HG03442 (cell line): ENCODE measurements at regions not wholly inside any gene's neighbourhood (a gene's known extent, or its start where the extent isn't known, plus 50 kb on each side); places are given as distances from the start of the nearest gene placed in this dataset.

Experiments
- ATAC-seq: cut with Tn5 transposase; IDR thresholded peaks from one replicate; pipeline ENCODE4 v1.9.1; 2021; ENCODE audit warnings: mild to moderate bottlenecking, moderate library complexity; ENCODE audit not compliant: unreplicated experiment

GRCh38 chr16:16778332-16778731 is 399.4 kb downstream of the NPIPA7 start:
- no peak for ATAC-seq

GRCh38 chr16:16780588-16780987 is 401.6 kb downstream of the NPIPA7 start:
- ATAC-seq, result no peak

- no peak for ATAC-seq
These were observed 403.2 kb downstream of the NPIPA7 start for GRCh38 chr16:16782153-16782552.

GRCh38 chr16:16788004-16788403 is 409.1 kb downstream of the NPIPA7 start:
- ATAC-seq, result no peak

- no peak for ATAC-seq
These were observed 411.7 kb downstream of the NPIPA7 start for GRCh38 chr16:16790597-16790996.

GRCh38 chr16:16791051-16791450 is 412.1 kb downstream of the NPIPA7 start:
- ATAC-seq, result no peak

- no peak for ATAC-seq
These were observed 418.3 kb downstream of the NPIPA7 start for GRCh38 chr16:16797239-16797638.

GRCh38 chr16:16798504-16798903 is 419.6 kb downstream of the NPIPA7 start:
- ATAC-seq, result no peak

GRCh38 chr16:16805809-16806208 is 426.9 kb downstream of the NPIPA7 start:
- no peak for ATAC-seq

- no peak for ATAC-seq
These were observed 436.7 kb downstream of the NPIPA7 start for GRCh38 chr16:16815641-16816040.

- no peak for ATAC-seq
These were observed 438.3 kb downstream of the NPIPA7 start for GRCh38 chr16:16817196-16817595.

- no peak for ATAC-seq
These were observed 442.3 kb downstream of the NPIPA7 start for GRCh38 chr16:16821261-16821660.

GRCh38 chr16:16828913-16829398 is 450.0 kb downstream of the NPIPA7 start:
- ATAC-seq, result no peak

GRCh38 chr16:16830401-16830800 is 451.5 kb downstream of the NPIPA7 start:
- no peak for ATAC-seq

- ATAC-seq, result no peak
These were observed 452.0 kb downstream of the NPIPA7 start for GRCh38 chr16:16830973-16831372.

- no peak for ATAC-seq
These were observed 454.2 kb downstream of the NPIPA7 start for GRCh38 chr16:16833165-16833564.

- no peak for ATAC-seq
These were observed 471.3 kb downstream of the NPIPA7 start for GRCh38 chr16:16850274-16850673.

- ATAC-seq, result no peak
These were observed 478.1 kb downstream of the NPIPA7 start for GRCh38 chr16:16857012-16857411.

GRCh38 chr16:16857603-16858283 is 478.8 kb downstream of the NPIPA7 start:
- ATAC-seq, result no peak

- ATAC-seq, result no peak
These were observed 482.6 kb downstream of the NPIPA7 start for GRCh38 chr16:16861546-16861945.

GRCh38 chr16:16863672-16864071 is 484.7 kb downstream of the NPIPA7 start:
- ATAC-seq, result no peak

GRCh38 chr16:16864536-16864935 is 485.6 kb downstream of the NPIPA7 start:
- ATAC-seq, result no peak

- no peak for ATAC-seq
These were observed 486.4 kb downstream of the NPIPA7 start for GRCh38 chr16:16865374-16865773.
